Stimulated activated CD4-positive, alpha-beta T cell treated with anti-CD3 and anti-CD28 coated beads, TNF-alpha, amount 100 ng/mL, for 4 hours (primary cell): ENCODE measurements at regions not wholly inside any gene's neighbourhood (a gene's known extent, or its start where the extent isn't known, plus 50 kb on each side); places are given as distances from the start of the nearest gene placed in this dataset.
A peak's percentile ranks its signal among the peaks of the same experiment; 100 is the strongest.
"Not testable (repeated sequence)": the region's sequence is repeated elsewhere in the genome, so short reads cannot be mapped to it uniquely, and the experiment has no call there.

ENCODE experiments used
- DNase-seq, 3 experiments: peaks; one replicate each; pipeline ENCODE4 v3.0.0-alpha.2; 2020; ENCODE audit warnings: low read depth in 3 of 3

GRCh38 chr13:44780591-44781280 is 204.6 kb upstream of the TSC22D1 start:
- no peak for DNase-seq

- no peak for DNase-seq
These were observed 202.8 kb upstream of the TSC22D1 start for GRCh38 chr13:44778761-44779484.

- DNase-seq, result not testable (repeated sequence)
These were observed 199.2 kb upstream of the TSC22D1 start for GRCh38 chr13:44775290-44775689.

GRCh38 chr13:44770951-44771350 is 194.8 kb upstream of the TSC22D1 start:
- no peak for DNase-seq

- no peak for DNase-seq
These were observed 193.6 kb upstream of the TSC22D1 start for GRCh38 chr13:44769686-44770085.

DNA sequence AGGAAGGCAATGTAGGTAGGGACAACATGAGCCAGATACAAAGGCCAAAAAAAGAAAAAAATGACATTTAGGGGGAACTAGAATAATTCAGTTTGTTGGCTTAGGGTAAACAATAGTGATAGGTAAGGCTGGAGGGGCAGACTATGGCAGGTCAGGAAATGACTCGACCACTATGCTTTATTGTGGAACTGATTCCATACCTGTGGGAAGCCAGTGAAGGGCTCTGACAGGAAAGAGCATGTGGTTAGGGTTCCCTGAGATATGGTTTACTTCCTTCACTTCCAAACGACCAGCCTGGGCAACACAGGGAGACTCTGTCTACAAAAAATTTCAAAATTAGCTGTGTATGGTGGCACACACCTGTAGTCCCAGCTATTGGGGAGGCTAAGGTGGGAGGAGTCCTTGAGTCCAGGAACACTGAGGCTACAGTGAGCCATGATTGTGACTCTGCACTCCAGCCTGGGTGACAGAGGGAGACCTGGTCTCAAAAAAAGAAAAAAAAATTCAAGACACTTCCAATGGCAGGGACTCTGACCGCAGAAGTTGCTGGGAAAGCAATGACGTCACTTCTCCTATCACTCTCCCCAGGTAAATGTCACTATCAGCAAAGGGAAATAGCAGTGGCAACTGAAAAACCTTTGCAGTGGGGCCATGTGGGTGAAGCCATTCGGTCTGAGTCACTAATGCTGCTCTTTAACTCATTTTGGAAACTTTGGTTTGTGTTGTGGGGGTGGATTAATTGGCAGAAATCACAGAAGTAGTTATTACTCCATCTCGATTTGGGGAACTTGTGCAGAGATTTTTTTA is 192.8 kb upstream of the TSC22D1 start:
- peak in 1 of 3 experiments; percentile 7 for DNase-seq

DNA sequence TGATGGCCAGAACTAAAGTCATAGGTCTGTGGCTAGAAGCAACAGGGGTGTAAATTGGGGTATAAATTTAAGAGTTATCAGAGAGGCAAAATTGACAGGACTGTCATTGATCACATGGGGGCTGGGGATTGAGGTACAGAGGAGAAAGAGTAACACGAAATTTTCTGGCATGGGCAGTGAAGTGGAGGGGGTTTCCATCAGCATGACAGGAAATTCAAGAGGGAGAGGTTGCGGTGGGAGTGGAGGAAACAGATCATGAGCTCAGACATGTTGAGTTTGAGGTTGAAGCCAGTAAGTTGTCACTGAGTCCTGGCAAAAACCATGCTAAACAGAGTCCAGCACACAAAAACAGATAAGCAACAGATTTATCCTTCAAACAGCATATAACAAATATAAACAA is 192.1 kb upstream of the TSC22D1 start:
- DNase-seq, result peak in 1 of 3 experiments; percentile 6

DNA sequence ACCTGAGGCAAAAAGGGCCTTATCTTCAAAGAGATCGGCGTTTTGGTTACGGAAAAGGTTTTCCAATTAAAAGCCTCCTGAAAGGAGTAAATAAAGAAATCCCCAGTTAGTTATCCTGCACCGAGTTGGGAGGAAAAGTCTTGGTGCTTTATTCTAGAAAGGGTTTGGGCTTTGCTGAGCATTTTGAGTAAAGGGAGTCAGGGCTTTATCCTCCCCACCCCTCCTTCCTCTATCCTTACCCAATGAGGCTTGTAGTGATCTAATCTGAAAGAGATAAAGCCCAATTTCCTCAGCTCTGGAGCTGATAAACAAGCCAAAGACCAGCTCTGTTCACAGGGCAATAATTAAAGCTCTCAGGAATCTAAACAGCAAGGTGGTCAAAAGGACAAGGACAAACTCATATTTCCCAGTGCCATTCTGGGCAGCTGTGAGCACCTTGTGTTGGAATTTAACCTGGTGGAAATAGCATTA is 188.9 kb upstream of the TSC22D1 start:
- DNase-seq, result no peak

DNA sequence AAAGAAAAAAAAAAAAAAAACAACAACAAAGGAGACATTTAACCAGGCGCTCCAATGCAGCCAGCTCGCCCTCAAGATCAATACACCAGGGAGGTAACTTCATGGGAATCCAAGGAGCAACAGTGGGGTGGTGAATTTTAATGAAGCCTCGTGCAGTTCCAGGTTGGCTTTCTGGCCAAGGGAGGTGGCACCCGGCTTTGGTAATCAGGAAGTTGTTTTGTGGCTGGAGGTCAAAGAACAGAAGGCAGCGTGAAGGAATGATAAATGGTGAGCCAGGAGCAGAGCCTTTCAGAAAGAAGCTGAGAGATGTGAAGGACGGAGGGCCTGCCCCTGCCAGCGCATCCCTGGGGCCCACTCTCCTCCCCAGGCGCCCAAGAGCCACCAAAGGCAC is 188.2 kb upstream of the TSC22D1 start:
- no peak for DNase-seq

DNA sequence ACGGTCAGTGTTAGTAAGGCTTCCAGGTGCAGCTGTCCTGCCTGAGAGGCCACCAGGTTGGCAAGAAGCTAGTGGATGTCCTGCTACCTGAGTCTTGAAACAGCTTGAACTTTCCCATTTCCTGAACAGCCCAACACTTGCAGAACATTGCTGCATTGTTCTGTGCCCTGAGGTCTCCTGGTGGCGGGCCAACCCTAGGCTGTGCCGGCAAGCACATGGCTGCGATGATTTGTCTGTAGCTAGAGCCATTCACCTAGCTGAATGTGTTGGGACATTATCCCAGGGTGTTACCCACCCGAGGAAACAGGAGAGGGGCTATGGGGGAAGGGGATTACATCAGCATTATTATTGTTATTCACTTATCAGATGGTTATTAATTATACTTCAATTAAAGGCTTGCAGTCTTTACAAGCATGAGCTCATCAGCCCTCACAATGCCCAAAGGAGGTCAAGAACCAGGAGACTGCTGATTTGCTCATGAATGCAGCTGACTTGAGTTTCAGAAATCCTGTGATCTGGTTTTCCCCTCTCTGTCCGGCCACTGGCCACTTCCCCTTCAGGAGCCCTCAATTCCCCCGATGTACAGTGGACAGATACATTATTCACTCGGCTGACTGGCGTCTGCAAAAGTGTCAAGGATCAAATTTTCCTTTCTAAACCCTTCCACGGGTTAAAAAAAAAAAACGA is 187.6 kb upstream of the TSC22D1 start:
- no peak for DNase-seq

DNA sequence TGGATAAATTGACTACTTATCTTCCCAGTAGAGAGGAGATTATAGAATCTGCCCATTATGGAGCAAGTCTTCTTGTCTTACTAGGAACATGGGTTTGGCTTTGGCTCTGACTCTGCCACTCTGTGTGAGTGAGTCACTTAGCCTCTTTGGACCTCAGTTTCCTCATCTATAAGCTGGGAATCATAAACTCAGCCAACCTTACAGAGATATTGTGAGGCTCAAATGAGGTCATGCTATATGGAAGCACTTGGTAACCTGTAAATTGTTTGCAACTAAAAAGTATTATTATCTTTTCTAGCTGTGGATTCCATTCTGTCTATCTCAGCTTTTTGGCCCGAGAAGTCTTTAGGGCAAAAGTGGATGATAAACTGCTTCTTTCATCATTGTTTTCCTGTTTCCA is 186.8 kb upstream of the TSC22D1 start:
- DNase-seq, result no peak

GRCh38 chr13:44760434-44760833 is 184.3 kb upstream of the TSC22D1 start:
- DNase-seq, result no peak

DNA sequence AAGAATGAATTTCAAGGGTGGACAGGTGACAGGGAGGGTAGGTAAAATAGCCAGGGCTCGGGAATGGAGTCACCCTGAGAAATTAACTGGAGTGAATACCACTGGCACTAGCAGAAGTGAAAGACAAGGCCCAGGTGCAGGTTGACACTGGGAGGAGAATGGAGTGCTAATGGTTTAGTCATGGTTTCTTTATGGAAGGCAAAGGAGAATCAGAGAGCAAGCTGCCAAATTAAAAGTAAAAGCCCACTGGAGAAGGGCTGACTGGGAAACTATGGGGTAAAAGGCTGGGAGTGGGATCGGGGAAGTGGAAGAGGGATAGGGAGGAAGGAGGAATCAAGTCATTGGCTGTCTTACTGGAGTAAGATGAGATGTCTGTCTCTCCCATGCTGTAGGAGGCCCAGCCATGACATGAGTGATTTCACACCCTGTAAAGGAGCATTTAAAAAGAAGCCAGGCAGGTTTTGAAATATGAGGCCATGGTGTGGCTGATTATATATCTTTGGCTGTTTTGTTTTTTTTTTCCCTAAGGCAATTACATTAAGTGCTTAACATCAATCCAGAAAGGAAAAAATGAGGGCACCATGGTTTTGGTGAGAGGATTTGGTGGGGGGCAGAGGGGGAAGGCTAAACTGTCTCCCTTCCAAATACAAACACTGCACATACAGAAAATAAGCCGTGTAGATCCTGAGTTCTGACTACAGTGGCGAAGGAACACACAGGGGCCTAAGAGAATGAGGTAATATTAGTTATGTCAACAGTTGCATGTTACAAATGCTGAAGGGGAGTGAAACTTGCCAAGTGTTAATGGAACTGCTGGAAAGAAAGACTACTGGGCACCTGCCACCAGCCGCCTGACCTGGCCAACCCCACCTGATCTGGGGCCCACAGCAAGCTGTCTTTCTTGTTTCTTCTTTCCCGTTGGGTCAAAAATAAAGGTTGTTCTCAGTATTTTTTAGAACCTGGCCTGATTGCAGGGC is 183.5 kb upstream of the TSC22D1 start:
- no peak for DNase-seq

- no peak for DNase-seq
These were observed 182.7 kb upstream of the TSC22D1 start for GRCh38 chr13:44758630-44759383.

DNA sequence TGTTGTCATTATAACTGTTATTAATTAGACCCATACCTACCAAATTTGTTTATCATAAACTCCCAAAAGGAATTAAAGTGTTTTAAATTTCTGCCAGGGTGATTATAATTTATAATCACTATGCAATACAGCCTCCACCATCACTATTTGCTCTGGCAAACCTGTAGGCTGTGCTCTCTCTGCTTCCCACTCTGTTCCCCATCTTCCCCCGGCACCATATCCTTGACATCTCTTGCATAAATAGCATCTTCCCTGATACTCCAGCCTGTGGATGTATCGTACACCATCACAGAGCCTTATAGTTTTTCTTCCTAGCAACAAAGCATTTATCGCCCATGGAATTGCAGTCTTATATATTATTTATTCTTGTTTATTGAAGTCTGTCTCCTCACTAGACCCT is 181.5 kb upstream of the TSC22D1 start:
- DNase-seq, result no peak

- DNase-seq, result no peak
These were observed 180.2 kb upstream of the TSC22D1 start for GRCh38 chr13:44756276-44756810.

GRCh38 chr13:44755872-44756271 is 179.7 kb upstream of the TSC22D1 start:
- no peak for DNase-seq

- DNase-seq, result no peak
These were observed 176.0 kb upstream of the TSC22D1 start for GRCh38 chr13:44752164-44752563.

- no peak for DNase-seq
These were observed 174.5 kb upstream of the TSC22D1 start for GRCh38 chr13:44750630-44751029.

DNA sequence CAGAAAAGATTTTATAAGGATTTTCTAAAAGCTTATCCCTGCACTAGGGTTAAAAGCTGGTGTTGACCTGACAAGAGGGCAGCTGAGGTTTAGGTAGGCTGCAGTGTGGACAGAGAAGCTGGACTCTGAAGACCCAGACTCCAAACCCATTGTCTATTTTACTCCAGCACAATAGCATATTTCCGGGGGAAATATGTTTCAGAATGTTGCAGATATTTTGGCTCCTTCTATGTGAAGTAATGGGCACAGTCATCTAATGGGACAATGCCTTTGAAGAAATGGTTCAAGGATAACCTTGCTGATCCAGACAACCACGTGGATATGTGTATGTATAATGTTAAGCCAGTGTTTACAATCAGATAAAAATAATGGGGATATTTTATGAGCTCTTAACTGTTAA is 173.8 kb upstream of the TSC22D1 start:
- no peak for DNase-seq
